HUES48 (cell line): ENCODE measurements at regions not wholly inside any gene's neighbourhood (a gene's known extent, or its start where the extent isn't known, plus 50 kb on each side); places are given as distances from the start of the nearest gene placed in this dataset.

ENCODE experiments used
- H3K27ac ChIP-seq: one replicate; pipeline ENCODE4 v1.7.0; 2013; ENCODE audit warnings: low read depth, low read length, inconsistent platforms
- H3K27me3 ChIP-seq: 2 replicates; pipeline ENCODE4 v1.6.1; 2013; ENCODE audit warnings: mild to moderate bottlenecking, low read length; ENCODE audit not compliant: control insufficient read depth, insufficient read depth
- H3K36me3 ChIP-seq: 2 replicates; pipeline ENCODE4 v1.6.1; 2013; ENCODE audit warnings: low read length; ENCODE audit not compliant: control insufficient read depth, insufficient read depth
- H3K4me1 ChIP-seq: 2 replicates; pipeline ENCODE4 v1.6.1; 2013; ENCODE audit warnings: mild to moderate bottlenecking, low read length; ENCODE audit not compliant: control insufficient read depth, insufficient read depth
- H3K4me3 ChIP-seq: 2 replicates; pipeline ENCODE4 v1.5.1; 2013; ENCODE audit warnings: mild to moderate bottlenecking, low read depth, low read length
- H3K9ac ChIP-seq: 2 replicates; pipeline ENCODE4 v1.6.1; 2013; ENCODE audit warnings: mild to moderate bottlenecking, low read depth, low read length, moderate library complexity
- H3K9me3 ChIP-seq: 2 replicates; pipeline ENCODE4 v1.6.1; 2013; ENCODE audit warnings: low read length; ENCODE audit not compliant: control insufficient read depth, insufficient read depth

DNA sequence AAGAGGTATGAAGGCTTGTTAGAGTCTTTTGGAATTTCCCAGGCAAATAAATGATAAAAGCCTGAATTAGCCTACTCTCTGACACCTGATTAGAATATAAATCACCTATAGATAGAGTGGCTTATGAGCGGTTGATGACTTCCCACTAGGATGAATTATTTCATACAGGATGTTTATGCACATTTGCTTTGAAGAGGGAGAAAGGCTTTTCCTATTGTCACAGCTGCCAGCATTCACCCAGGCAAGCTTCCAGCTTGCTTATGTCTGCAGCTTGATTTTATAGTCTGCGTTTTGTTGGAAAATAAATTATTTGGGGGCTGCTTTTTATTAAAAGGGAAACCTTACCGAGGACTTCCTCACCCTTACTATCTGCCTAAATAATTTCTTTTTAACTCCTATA, 51.3 kb upstream of the EIF2S2 start:
- H3K27ac ChIP-seq = no peak overlapping the region
- H3K9ac ChIP-seq = no peak overlapping the region
- no peaks in the 10 kb centered on the region for H3K4me1 ChIP-seq
- no peaks in the 10 kb centered on the region for H3K36me3 ChIP-seq
- H3K9me3 ChIP-seq = no peaks in the 10 kb centered on the region
- no peak overlapping the region for H3K4me3 ChIP-seq
- H3K27me3 ChIP-seq = no peaks in the 10 kb centered on the region

DNA sequence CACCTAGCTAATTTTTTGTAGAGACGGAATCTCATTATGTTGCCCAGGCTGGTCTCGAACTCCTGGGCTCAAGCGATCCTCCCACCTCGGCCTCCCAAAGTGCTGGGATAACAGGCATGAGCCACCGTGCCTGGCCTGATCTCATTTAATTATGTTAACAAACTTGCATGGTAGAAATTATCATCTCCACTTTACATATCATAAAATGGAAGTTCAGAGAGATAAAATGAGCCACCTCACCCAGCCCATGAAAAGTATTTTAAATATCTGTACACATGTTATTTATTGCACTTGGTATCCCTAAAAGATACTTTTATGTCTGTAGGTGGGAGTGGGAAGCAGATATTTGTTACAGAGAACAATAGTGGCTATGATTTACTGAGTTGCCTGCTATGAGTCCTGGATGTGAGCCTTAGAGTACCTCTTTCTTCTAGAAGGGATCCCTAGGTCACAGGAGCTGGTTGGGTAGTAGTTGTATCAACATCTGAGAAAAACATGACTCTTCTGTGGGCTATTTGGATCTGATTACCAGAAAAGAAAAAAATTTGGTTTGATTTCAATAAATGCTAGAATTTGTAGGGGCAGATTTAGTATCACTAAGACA, 52.4 kb upstream of the EIF2S2 start:
- Histone ChIP-seq H3K9ac (no peak overlapping the region), H3K36me3 (no peaks in the 10 kb centered on the region), H3K4me3 (no peak overlapping the region)

DNA sequence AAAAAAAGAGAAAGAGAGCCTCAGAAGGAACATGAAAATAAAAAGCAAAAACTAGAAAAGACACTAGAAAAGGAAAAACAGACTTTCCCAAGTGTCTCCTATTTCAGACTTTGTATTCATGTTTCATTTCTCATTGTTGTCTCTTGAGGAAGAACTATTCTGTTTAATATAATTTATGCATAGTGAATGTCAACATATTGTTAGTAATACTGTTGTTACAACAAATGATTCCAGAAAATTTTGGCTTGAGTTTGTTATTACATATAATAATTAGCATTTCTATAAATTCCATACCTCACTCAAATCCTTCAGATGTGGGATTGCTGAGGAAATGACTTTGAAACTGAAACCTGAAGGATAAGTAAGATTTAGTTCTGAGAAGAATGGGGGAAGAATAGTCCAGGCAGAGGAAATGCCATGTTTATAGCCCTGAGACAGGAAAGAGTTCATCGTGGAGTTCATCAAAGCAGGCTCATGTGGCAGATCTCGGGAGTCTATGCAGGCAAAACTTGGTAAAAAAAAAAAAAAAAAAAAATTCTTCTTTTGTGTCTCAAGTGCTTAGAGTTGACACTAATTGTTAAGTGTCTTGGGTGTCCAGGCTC, 53.1 kb upstream of the EIF2S2 start:
- H3K36me3 ChIP-seq = no peaks in the 10 kb centered on the region
- H3K4me3 ChIP-seq = no peak overlapping the region
- no peak overlapping the region for H3K27ac ChIP-seq
- no peak overlapping the region for H3K9ac ChIP-seq
- no peaks in the 10 kb centered on the region for H3K4me1 ChIP-seq
- H3K27me3 ChIP-seq = no peaks in the 10 kb centered on the region
- no peaks in the 10 kb centered on the region for H3K9me3 ChIP-seq

More for the DNA sequence above, 52.4 kb upstream of the EIF2S2 start:
- Histone ChIP-seq H3K27me3 (no peaks in the 10 kb centered on the region), H3K9me3 (no peaks in the 10 kb centered on the region), H3K4me1 (no peaks in the 10 kb centered on the region), H3K27ac (no peak overlapping the region)

- no peak overlapping the region for H3K4me3 ChIP-seq
- no peaks in the 10 kb centered on the region for H3K27me3 ChIP-seq
- no peak overlapping the region for H3K9ac ChIP-seq
- no peaks in the 10 kb centered on the region for H3K9me3 ChIP-seq
- no peaks in the 10 kb centered on the region for H3K4me1 ChIP-seq
- no peaks in the 10 kb centered on the region for H3K36me3 ChIP-seq
- H3K27ac ChIP-seq = no peak overlapping the region
These were observed 59.6 kb upstream of the EIF2S2 start for GRCh38 chr20:34171640-34172039.

GRCh38 chr20:34172926-34173325, 60.9 kb upstream of the EIF2S2 start:
- Histone ChIP-seq H3K27me3 (no peaks in the 10 kb centered on the region), H3K9me3 (no peaks in the 10 kb centered on the region), H3K4me3 (no peak overlapping the region), H3K4me1 (no peaks in the 10 kb centered on the region), H3K27ac (no peak overlapping the region), H3K36me3 (no peaks in the 10 kb centered on the region), H3K9ac (no peak overlapping the region)

- no peak overlapping the region for H3K27ac ChIP-seq
- no peaks in the 10 kb centered on the region for H3K9me3 ChIP-seq
- no peaks in the 10 kb centered on the region for H3K36me3 ChIP-seq
- H3K4me3 ChIP-seq = no peak overlapping the region
- H3K27me3 ChIP-seq = no peaks in the 10 kb centered on the region
- H3K4me1 ChIP-seq = no peaks in the 10 kb centered on the region
- H3K9ac ChIP-seq = no peak overlapping the region
These were observed 63.0 kb upstream of the EIF2S2 start for GRCh38 chr20:34175079-34175478.

DNA sequence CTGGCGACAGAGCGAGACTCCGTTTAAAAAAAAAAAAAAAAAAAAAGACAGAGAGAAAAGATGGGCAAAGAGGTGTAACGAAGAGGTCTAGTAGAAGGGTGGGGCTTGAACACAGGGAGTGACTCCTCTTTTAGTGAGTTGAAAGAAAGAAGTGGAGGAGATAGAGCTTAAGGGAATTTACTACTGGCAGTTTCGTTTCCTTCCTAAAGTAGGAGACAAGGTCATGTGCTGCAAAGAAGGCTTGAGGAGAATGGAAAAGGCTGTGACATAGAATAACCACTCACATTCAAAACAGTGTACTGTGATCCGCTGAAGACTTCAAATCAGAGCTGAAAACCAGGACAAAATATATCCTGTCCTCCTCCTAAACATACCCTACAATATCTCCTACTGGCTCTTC, 63.8 kb upstream of the EIF2S2 start:
- Histone ChIP-seq H3K27ac (no peak overlapping the region), H3K9ac (no peak overlapping the region), H3K36me3 (no peaks in the 10 kb centered on the region), H3K27me3 (no peaks in the 10 kb centered on the region), H3K4me1 (no peaks in the 10 kb centered on the region), H3K9me3 (no peaks in the 10 kb centered on the region), H3K4me3 (no peak overlapping the region)

GRCh38 chr20:34177052-34177451, 64.2 kb upstream of the ASIP start:
- no peak overlapping the region for H3K27ac ChIP-seq
- H3K4me1 ChIP-seq = 0 out of 2 replicates have a peak, but pooled peaks cover 7% of the 10 kb centered on the region
- no peak overlapping the region for H3K9ac ChIP-seq
- H3K36me3 ChIP-seq = no peaks in the 10 kb centered on the region
- no peak overlapping the region for H3K4me3 ChIP-seq
- H3K27me3 ChIP-seq = no peaks in the 10 kb centered on the region
- no peaks in the 10 kb centered on the region for H3K9me3 ChIP-seq

DNA sequence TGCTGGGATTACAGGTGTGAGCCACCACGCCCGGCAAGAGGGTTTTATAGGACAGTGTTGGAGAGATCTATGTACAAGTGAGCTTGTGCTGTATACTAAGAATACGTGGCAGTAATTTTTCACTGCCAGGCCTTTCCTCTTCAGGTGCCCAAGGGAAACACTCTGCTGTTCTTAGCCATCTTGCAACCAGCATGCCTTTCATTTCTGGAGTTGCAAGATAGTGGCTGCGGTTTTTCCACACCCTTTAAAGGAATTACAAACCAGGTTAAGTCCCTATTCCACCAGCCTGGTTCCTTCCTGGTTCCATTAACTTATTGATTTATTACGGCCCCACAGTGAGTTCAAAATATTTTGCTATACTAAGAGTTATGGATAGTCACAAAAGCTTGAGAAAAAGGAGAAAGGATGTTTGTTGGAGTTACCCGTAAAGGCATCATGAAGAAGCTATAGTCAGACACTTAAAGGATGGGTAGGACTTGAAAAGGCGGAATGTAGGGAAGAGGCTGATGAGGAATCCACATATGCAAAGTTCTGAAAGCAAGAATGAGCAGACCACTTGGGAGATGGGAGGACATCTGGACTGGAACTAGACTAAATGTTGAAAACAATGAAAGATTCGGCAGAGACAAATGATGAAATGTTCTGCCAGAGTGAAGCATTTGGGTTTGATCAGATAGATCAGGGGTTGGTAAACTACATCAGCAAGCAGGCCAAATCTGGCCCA, 61.4 kb upstream of the ASIP start:
- no peaks in the 10 kb centered on the region for H3K36me3 ChIP-seq
- no peak overlapping the region for H3K9ac ChIP-seq
- no peak overlapping the region for H3K27ac ChIP-seq
- H3K9me3 ChIP-seq = no peaks in the 10 kb centered on the region
- H3K27me3 ChIP-seq = no peaks in the 10 kb centered on the region
- no peak overlapping the region for H3K4me3 ChIP-seq
- peaks cover 11% of the 10 kb centered on the region; the same call in 1 of the 2 replicates for H3K4me1 ChIP-seq

DNA sequence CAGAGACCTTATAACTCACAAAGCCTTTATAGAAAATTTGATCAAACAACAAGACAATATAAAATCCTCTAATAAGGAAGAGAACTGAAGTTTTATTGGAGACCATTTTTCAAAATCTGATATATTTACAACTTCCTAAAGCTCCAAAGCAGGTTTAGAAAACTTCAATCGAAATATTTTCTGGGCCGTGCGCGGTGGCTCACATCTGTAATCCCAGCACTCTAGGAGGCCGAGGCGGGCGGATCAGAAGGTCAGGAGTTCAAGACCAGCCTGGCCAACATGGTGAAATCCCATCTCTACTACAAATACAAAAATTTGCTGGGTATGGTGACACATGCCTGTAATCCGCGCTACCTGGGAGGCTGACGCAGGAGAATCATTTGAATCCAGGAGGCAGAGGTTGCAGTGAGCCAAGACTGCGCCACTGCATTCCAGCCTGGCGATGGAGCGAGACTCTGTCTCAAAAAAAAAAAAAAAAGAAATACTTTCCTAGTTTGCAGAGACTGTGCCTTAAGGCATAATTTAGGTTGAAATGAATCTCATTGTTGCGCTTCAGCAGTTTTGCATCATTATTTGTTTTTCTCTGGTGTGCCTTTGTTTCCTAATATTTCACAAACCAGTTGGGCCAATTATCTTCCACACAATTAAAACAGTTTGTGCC, 60.6 kb upstream of the ASIP start:
- no peak overlapping the region for H3K27ac ChIP-seq
- H3K4me1 ChIP-seq = peaks cover 11% of the 10 kb centered on the region; the same call in 1 of the 2 replicates
- no peak overlapping the region for H3K4me3 ChIP-seq

GRCh38 chr20:34181484-34181883, 59.7 kb upstream of the ASIP start:
- Histone ChIP-seq H3K36me3 (no peaks in the 10 kb centered on the region), H3K4me1 (peaks cover 11% of the 10 kb centered on the region; the same call in 1 of the 2 replicates), H3K4me3 (no peak overlapping the region), H3K9ac (no peak overlapping the region), H3K27me3 (no peaks in the 10 kb centered on the region), H3K9me3 (no peaks in the 10 kb centered on the region), H3K27ac (no peak overlapping the region)

More for the DNA sequence above, 60.6 kb upstream of the ASIP start:
- no peaks in the 10 kb centered on the region for H3K27me3 ChIP-seq
- H3K36me3 ChIP-seq = no peaks in the 10 kb centered on the region
- no peak overlapping the region for H3K9ac ChIP-seq
- no peaks in the 10 kb centered on the region for H3K9me3 ChIP-seq
